ENCODE measurements at regions not wholly inside any gene's neighbourhood (a gene's known extent, or its start where the extent isn't known, plus 50 kb on each side); places are given as distances from the start of the nearest gene placed in this dataset.

DNA sequence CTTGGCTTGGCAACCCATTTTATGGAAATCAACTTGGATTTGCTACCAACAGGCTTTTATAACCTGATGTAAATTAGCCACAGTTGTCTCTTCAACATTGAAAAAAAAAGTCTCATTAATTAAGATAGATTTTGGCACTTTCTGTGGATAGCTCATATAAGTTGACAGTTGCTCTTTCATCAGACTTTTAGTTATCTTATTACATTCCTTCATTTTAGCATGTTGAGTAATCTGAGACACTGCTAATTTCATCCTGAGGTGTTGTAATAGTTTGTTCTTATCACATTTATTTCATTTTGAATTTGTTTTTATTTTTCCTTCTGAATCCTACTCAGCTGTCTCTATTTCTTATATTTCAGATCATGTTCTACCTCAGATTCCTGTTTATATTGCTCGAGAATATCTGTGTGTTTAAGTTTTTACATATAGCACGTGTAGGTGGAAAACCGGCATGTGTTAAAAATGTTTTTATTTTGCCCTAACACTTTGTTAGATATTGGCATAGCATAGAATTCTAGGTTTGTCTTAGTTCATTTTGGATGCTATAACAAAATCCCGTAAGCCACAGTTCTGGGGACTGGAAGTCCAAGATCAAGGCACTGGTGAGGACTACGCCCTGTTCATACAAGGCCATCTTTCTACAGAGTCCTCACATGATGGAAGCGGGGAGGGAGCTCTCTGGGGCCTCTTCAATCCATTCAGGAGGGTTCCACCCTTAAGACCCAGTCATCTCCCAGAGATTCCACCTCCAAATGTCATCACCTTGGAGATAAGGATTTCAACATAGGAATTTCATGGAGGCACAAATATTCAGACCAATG is 239.4 kb downstream of the COL4A1 start:
- TF ChIP-seq EZH2 (IDR thresholded peaks at IDR 0.05): no peak
- TF ChIP-seq, protein P1, sequence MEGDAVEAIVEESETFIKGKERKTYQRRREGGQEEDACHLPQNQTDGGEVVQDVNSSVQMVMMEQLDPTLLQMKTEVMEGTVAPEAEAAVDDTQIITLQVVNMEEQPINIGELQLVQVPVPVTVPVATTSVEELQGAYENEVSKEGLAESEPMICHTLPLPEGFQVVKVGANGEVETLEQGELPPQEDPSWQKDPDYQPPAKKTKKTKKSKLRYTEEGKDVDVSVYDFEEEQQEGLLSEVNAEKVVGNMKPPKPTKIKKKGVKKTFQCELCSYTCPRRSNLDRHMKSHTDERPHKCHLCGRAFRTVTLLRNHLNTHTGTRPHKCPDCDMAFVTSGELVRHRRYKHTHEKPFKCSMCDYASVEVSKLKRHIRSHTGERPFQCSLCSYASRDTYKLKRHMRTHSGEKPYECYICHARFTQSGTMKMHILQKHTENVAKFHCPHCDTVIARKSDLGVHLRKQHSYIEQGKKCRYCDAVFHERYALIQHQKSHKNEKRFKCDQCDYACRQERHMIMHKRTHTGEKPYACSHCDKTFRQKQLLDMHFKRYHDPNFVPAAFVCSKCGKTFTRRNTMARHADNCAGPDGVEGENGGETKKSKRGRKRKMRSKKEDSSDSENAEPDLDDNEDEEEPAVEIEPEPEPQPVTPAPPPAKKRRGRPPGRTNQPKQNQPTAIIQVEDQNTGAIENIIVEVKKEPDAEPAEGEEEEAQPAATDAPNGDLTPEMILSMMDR (IDR thresholded peaks at IDR 0.05): no peak
- no peak for TF ChIP-seq EZH2phosphoT487 (IDR thresholded peaks at IDR 0.05)

All from neural progenitor cell (in vitro differentiated cells).